ENCODE measurements at regions not wholly inside any gene's neighbourhood (a gene's known extent, or its start where the extent isn't known, plus 50 kb on each side); places are given as distances from the start of the nearest gene placed in this dataset.

- Histone ChIP-seq H3K27ac (ENCODE audit: low read length) (no peak overlapping the region), H2AFZ (ENCODE audit: low read depth, low read length) (no peak overlapping the region), H4K20me1 (ENCODE audit: insufficient read depth, low read length) (no peaks in the 10 kb centered on the region)
These were observed 210.7 kb upstream of the ATP2B1 start for GRCh38 chr12:89919241-89919906.

DNA sequence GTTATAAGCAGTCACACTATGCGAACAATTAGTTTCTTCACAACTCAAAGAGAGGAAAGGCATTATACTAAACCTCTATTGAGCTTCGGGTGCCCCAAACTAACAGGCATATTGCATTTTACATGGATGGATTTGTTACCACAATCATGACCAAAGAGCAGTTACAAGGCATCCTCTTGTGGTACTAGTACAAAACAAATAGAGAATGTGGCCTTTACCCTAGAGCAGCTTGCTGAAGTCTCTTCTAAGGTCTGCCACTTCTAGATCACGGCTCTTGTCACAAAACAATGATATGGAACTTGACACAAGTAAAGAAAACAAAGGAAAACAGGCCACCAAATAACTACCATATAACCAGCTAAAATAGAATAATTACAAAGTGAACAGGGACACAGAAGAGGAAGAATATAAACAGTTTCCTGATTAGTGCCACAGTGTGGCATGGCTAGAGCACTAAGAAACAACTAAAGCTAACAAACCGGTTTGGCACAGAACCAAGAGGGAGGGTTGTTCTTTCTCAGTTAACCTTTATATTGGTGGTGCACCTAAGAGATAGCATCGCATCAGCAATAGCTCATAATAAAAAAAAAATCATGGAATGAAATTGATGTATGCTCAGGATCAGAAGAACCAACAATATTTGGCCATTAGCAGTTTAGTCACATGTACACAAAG lies 209.7 kb upstream of the ATP2B1 start:
- Histone ChIP-seq H3K4me2 (ENCODE audit: insufficient read depth, low read length) (no peak overlapping the region), H2AFZ (ENCODE audit: low read depth, low read length) (no peak overlapping the region), H3K9ac (ENCODE audit: low read depth, low read length) (no peak overlapping the region)

More at GRCh38 chr12:89919241-89919906, 210.7 kb upstream of the ATP2B1 start:
- Histone ChIP-seq H3K9ac (ENCODE audit: low read depth, low read length) (no peak overlapping the region), H3K4me1 (ENCODE audit: insufficient read depth, low read length) (no peaks in the 10 kb centered on the region), H3K4me2 (ENCODE audit: insufficient read depth, low read length) (no peak overlapping the region), H3K27me3 (ENCODE audit: insufficient read depth, low read length, poor library complexity) (no peaks in the 10 kb centered on the region), H3K79me2 (ENCODE audit: insufficient read depth, low read length) (no peaks in the 10 kb centered on the region), H3K4me3 (ENCODE audit: low read depth in 1 of 2, low read length in 2 of 2) (no peak overlapping the region), H3K36me3 (ENCODE audit: insufficient read depth, low read length) (no peaks in the 10 kb centered on the region), H3K9me3 (ENCODE audit: insufficient read depth, low read length, severe bottlenecking) (no peaks in the 10 kb centered on the region)
- ATAC-seq (ENCODE audit: insufficient read depth, low read depth) (no peak), DNase-seq (no peak)
- TF ChIP-seq EZH2 (IDR thresholded peaks at IDR 0.05; ENCODE audit: borderline replicate concordance, low read depth, low read length, severe bottlenecking) (no peak), CTCF (IDR thresholded peaks at IDR 0.05; ENCODE audit: borderline replicate concordance, extremely low read depth, low read length, poor library complexity, severe bottlenecking) (no peak)

GRCh38 chr12:89909753-89910152 lies 201.1 kb upstream of the ATP2B1 start:
- H2AFZ ChIP-seq (ENCODE audit: low read depth, low read length) = no peak overlapping the region
- H3K9me3 ChIP-seq (ENCODE audit: insufficient read depth, low read length, severe bottlenecking) = peaks cover 4% of the 10 kb centered on the region
- ATAC-seq (ENCODE audit: insufficient read depth, low read depth) = no peak

More for the DNA sequence above, 209.7 kb upstream of the ATP2B1 start:
- H3K36me3 ChIP-seq (ENCODE audit: insufficient read depth, low read length) = no peaks in the 10 kb centered on the region
- no peaks in the 10 kb centered on the region for H3K4me1 ChIP-seq (ENCODE audit: insufficient read depth, low read length)
- H4K20me1 ChIP-seq (ENCODE audit: insufficient read depth, low read length) = no peaks in the 10 kb centered on the region
- no peaks in the 10 kb centered on the region for H3K9me3 ChIP-seq (ENCODE audit: insufficient read depth, low read length, severe bottlenecking)
- no peaks in the 10 kb centered on the region for H3K27me3 ChIP-seq (ENCODE audit: insufficient read depth, low read length, poor library complexity)
- no peak overlapping the region for H3K27ac ChIP-seq (ENCODE audit: low read length)
- H3K79me2 ChIP-seq (ENCODE audit: insufficient read depth, low read length) = no peaks in the 10 kb centered on the region
- ATAC-seq (ENCODE audit: insufficient read depth, low read depth) (no peak), DNase-seq (no peak)
- TF ChIP-seq EZH2 (IDR thresholded peaks at IDR 0.05; ENCODE audit: borderline replicate concordance, low read depth, low read length, severe bottlenecking) (no peak), CTCF (IDR thresholded peaks at IDR 0.05; ENCODE audit: borderline replicate concordance, extremely low read depth, low read length, poor library complexity, severe bottlenecking) (no peak)
- H3K4me3 ChIP-seq (ENCODE audit: low read depth in 1 of 2, low read length in 2 of 2) = no peak overlapping the region

More at GRCh38 chr12:89909753-89910152, 201.1 kb upstream of the ATP2B1 start:
- H3K36me3 ChIP-seq (ENCODE audit: insufficient read depth, low read length) = no peaks in the 10 kb centered on the region
- H3K4me1 ChIP-seq (ENCODE audit: insufficient read depth, low read length) = no peaks in the 10 kb centered on the region
- no peaks in the 10 kb centered on the region for H3K79me2 ChIP-seq (ENCODE audit: insufficient read depth, low read length)
- H3K9ac ChIP-seq (ENCODE audit: low read depth, low read length) = no peak overlapping the region
- DNase-seq = no peak
- H3K4me3 ChIP-seq (ENCODE audit: low read depth in 1 of 2, low read length in 2 of 2) = no peak overlapping the region
- no peaks in the 10 kb centered on the region for H4K20me1 ChIP-seq (ENCODE audit: insufficient read depth, low read length)
- H3K27me3 ChIP-seq (ENCODE audit: insufficient read depth, low read length, poor library complexity) = no peaks in the 10 kb centered on the region
- no peak overlapping the region for H3K4me2 ChIP-seq (ENCODE audit: insufficient read depth, low read length)
- no peak overlapping the region for H3K27ac ChIP-seq (ENCODE audit: low read length)
- TF ChIP-seq CTCF (IDR thresholded peaks at IDR 0.05; ENCODE audit: borderline replicate concordance, extremely low read depth, low read length, poor library complexity, severe bottlenecking) = no peak
- TF ChIP-seq EZH2 (IDR thresholded peaks at IDR 0.05; ENCODE audit: borderline replicate concordance, low read depth, low read length, severe bottlenecking) = no peak
